Nephron (organoid): ENCODE measurements at regions not wholly inside any gene's neighbourhood (a gene's known extent, or its start where the extent isn't known, plus 50 kb on each side); places are given as distances from the start of the nearest gene placed in this dataset.
"Not testable (repeated sequence)": the region's sequence is repeated elsewhere in the genome, so short reads cannot be mapped to it uniquely, and the experiment has no call there.

Source experiments
- H3K27ac Mint-ChIP-seq, 3 experiments: 2 replicates each; pipeline ENCODE4 v1.8.0; 2020; ENCODE audit warnings: mixed read lengths in 3 of 3, mild to moderate bottlenecking in 2 of 3, moderate library complexity in 1 of 3
- H3K27me3 Mint-ChIP-seq: 2 replicates; pipeline ENCODE4 v1.8.0; 2021; ENCODE audit warnings: low read depth, mild to moderate bottlenecking, moderate library complexity, mixed read lengths
- H3K36me3 Mint-ChIP-seq: 2 replicates; pipeline ENCODE4 v1.8.0; 2020; ENCODE audit warnings: low read depth, mixed read lengths
- H3K4me1 Mint-ChIP-seq: 2 replicates; pipeline ENCODE4 v1.8.0; 2020; ENCODE audit warnings: mixed read lengths
- H3K4me3 Mint-ChIP-seq, 3 experiments: 2 replicates each; pipeline ENCODE4 v1.8.0; 2020; ENCODE audit warnings: mild to moderate bottlenecking in 3 of 3, mixed read lengths in 3 of 3, moderate library complexity in 2 of 3
- H3K9me3 Mint-ChIP-seq: 2 replicates; pipeline ENCODE4 v1.8.0; 2020; ENCODE audit warnings: mixed read lengths
- TF ChIP-seq, protein P1 (sequence below), 3 experiments: fragments of 200-600 bp; sonication (generic); IDR thresholded peaks; one replicate each; pipeline ENCODE4 v1.5.0; 2021; ENCODE audit warnings: antibody characterized with exemption in 3 of 3; ENCODE audit not compliant: unreplicated experiment in 3 of 3

DNA sequence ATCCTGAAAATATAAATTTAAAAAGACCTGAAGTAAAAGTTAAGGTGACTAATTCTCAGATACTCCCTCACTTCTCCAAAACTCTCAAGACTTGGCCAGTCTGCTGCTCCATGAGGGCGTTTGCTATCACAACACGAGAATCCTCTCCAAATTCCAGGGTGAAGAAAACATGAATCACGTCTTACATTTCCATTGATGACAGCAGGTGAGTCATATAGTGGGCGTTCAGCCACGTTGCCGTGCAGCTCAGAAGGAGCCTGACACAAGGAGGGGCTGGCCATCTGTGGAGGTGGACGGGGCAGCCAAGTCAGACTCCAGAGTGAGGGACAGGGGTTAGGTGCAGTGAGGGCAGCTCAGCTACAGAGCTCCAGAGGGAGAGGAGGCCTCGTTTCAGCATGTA, 555.1 kb upstream of the ADAMTS16 start:
- TF ChIP-seq, protein P1, sequence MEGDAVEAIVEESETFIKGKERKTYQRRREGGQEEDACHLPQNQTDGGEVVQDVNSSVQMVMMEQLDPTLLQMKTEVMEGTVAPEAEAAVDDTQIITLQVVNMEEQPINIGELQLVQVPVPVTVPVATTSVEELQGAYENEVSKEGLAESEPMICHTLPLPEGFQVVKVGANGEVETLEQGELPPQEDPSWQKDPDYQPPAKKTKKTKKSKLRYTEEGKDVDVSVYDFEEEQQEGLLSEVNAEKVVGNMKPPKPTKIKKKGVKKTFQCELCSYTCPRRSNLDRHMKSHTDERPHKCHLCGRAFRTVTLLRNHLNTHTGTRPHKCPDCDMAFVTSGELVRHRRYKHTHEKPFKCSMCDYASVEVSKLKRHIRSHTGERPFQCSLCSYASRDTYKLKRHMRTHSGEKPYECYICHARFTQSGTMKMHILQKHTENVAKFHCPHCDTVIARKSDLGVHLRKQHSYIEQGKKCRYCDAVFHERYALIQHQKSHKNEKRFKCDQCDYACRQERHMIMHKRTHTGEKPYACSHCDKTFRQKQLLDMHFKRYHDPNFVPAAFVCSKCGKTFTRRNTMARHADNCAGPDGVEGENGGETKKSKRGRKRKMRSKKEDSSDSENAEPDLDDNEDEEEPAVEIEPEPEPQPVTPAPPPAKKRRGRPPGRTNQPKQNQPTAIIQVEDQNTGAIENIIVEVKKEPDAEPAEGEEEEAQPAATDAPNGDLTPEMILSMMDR (IDR thresholded peaks at IDR 0.05; ENCODE audit: unreplicated experiment in 3 of 3), result no peak
- Mint-ChIP-seq H3K36me3 (no peaks in the 10 kb centered on the region), H3K4me3 (no peak overlapping the region), H3K27me3 (peaks cover 9% of the 10 kb centered on the region), H3K4me1 (no peaks in the 10 kb centered on the region), H3K9me3 (peaks cover 4% of the 10 kb centered on the region), H3K27ac (no peak overlapping the region)

DNA sequence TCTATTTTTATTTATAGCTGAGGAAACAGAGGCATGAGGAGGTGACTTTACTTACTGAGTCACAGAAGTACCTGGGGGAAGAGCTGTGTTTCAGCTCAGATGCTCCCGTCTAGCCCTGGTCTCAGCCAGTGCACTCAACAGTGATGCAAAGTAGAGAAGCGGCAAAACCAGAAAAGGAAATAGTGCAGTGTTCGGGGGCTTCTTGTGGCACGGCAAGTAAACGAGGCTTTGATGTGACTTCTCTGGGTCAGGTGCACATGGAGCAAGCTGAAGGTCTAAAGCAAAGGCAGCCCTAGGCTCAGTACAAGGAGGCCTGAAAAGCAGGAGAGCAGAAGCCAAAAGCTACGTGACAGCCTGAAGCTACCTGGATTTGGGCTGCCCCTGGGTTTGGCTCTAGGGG, 526.7 kb upstream of the ADAMTS16 start:
- Mint-ChIP-seq H3K9me3 (peaks cover 9% of the 10 kb centered on the region), H3K27me3 (peaks cover 6% of the 10 kb centered on the region), H3K27ac (no peak overlapping the region), H3K4me1 (no peaks in the 10 kb centered on the region), H3K36me3 (no peaks in the 10 kb centered on the region), H3K4me3 (no peak overlapping the region)
- TF ChIP-seq, protein P1 (IDR thresholded peaks at IDR 0.05; ENCODE audit: unreplicated experiment in 3 of 3), result no peak

DNA sequence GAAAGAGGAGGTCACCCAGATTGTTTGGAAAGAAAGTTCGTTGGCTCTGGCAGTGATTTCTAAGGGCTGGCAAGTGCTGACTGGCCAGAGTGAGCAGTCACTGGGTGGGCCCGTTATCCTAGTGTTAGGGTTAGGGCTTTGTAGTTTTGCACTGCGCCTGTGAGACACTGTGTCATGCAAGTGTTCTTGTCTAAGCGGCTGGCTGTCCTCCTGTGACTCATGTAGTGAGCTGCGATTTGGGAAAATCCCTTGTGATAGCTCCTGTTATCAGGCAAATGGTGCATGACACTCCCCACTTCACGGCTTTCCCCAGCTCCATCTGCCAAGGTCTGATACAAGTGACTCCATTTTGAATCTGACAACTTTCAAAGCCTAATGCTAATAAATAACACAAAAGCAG, 526.0 kb upstream of the ADAMTS16 start:
- TF ChIP-seq, protein P1 (IDR thresholded peaks at IDR 0.05; ENCODE audit: unreplicated experiment in 3 of 3), result no peak
- Mint-ChIP-seq H3K4me3 (no peak overlapping the region), H3K27me3 (peaks cover 6% of the 10 kb centered on the region), H3K36me3 (no peaks in the 10 kb centered on the region), H3K27ac (no peak overlapping the region), H3K4me1 (no peaks in the 10 kb centered on the region), H3K9me3 (peaks cover 5% of the 10 kb centered on the region)

DNA sequence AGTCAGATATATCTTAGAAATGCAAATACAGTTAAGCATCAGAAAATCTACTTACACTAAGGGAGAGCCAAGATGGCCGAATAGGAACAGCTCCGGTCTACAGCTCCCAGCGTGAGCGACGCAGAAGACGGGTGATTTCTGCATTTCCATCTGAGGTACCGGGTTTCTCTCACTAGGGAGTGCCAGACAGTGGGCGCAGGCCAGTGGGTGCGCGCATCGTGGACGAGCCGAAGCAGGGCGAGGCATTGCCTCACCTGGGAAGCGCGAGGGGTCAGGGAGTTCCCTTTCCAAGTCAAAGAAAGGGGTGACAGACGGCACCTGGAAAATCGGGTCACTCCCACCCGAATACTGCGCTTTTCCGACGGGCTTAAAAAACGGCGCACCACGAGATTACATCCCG, 524.8 kb upstream of the ADAMTS16 start:
- not testable (repeated sequence) for H3K9me3 Mint-ChIP-seq, H3K4me1 Mint-ChIP-seq, H3K36me3 Mint-ChIP-seq, H3K27ac Mint-ChIP-seq, H3K27me3 Mint-ChIP-seq
- H3K4me3 Mint-ChIP-seq, result peak overlapping the region in 2 of 3 experiments; percentile 13 to 43

DNA sequence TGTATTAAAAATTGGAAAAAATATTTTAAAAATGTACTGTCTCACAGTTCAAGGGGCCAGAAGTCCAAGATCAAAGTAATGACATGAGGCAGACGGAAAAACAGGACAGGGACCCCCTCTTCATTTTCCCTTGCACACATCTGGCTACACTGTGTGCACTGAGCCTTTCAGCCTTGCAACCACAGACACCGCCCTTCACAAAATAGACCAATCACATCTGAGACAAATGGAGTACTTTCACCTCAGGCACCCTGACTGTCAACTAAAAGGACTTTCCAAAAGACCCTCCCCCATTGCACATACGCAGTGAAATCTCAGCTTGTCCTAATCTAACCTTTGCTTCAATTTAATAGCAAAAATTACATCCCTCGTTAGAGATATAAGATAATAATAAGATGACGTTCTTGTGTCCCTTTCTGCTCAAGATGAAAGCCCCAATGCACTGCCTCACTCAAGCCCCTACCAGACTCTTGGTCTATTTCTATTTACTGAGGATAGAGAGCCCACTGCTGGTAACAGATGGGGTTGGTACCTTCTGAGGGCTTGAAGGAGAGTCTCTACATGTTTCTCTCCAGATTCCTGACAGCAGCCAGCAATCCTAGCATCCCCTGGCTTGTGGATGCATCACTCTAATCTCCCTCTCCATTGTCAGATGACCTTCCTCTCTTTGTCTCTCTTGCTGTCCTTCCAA, 514.8 kb upstream of the ADAMTS16 start:
- Mint-ChIP-seq H3K36me3 (no peaks in the 10 kb centered on the region), H3K27ac (no peak overlapping the region), H3K4me3 (no peak overlapping the region), H3K9me3 (peaks cover 10% of the 10 kb centered on the region), H3K4me1 (peaks cover 11% of the 10 kb centered on the region), H3K27me3 (peaks cover 15% of the 10 kb centered on the region)
- TF ChIP-seq, protein P1 (IDR thresholded peaks at IDR 0.05; ENCODE audit: unreplicated experiment in 3 of 3), result no peak

DNA sequence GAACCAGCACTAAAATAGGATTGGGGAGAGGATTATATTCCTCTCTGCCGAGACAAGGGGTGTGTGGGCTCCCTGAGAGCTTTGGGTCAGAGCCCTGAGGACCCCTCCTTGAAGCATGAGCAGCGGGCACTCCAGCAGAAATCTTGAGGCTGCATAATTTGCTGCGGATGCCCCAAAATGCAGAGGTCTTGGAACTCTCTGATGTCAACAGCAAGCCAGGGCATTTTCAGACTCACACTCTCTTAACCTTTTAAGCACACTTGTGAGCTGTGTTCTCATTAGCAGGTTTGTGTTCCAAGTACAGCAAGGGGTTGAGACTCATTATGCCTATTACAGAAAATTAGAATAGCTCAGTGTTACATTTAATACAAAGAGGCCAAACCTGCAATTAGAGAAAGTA, 513.0 kb upstream of the ADAMTS16 start:
- Mint-ChIP-seq H3K27me3 (peaks cover 19% of the 10 kb centered on the region), H3K4me1 (peaks cover 11% of the 10 kb centered on the region), H3K4me3 (no peak overlapping the region), H3K27ac (no peak overlapping the region), H3K36me3 (no peaks in the 10 kb centered on the region), H3K9me3 (peaks cover 10% of the 10 kb centered on the region)
- TF ChIP-seq, protein P1 (IDR thresholded peaks at IDR 0.05; ENCODE audit: unreplicated experiment in 3 of 3), result no peak
